ENCODE measurements at regions not wholly inside any gene's neighbourhood (a gene's known extent, or its start where the extent isn't known, plus 50 kb on each side); places are given as distances from the start of the nearest gene placed in this dataset.
A peak's percentile ranks its signal among the peaks of the same experiment; 100 is the strongest.

GRCh38 chr14:104248203-104249055 is 110.0 kb downstream of the KIF26A start:
- Histone ChIP-seq H3K4me3 (ENCODE audit: low read length in 3 of 3) (no peak overlapping the region), H3K27ac (ENCODE audit: low read depth in 2 of 2, low read length in 2 of 2) (no peak overlapping the region), H3K4me1 (ENCODE audit: control insufficient read depth in 2 of 3, insufficient read depth in 2 of 3, low read depth in 1 of 3, low read length in 3 of 3) (no peaks in the 10 kb centered on the region), H3K9me3 (ENCODE audit: control insufficient read depth in 2 of 3, insufficient read depth in 1 of 3, low read length in 3 of 3) (peaks cover 0 to 9% (median 1%) of the 10 kb centered on the region in 3 donors), H3K9ac (ENCODE audit: low read length in 3 of 3) (no peak overlapping the region), H3K36me3 (ENCODE audit: control insufficient read depth in 2 of 3, insufficient read depth in 3 of 3, low read length in 3 of 3) (no peaks in the 10 kb centered on the region), H3K27me3 (ENCODE audit: control insufficient read depth, insufficient read depth, low read length) (no peaks in the 10 kb centered on the region)
- no peak for FAIRE-seq
- TF ChIP-seq, protein P1, sequence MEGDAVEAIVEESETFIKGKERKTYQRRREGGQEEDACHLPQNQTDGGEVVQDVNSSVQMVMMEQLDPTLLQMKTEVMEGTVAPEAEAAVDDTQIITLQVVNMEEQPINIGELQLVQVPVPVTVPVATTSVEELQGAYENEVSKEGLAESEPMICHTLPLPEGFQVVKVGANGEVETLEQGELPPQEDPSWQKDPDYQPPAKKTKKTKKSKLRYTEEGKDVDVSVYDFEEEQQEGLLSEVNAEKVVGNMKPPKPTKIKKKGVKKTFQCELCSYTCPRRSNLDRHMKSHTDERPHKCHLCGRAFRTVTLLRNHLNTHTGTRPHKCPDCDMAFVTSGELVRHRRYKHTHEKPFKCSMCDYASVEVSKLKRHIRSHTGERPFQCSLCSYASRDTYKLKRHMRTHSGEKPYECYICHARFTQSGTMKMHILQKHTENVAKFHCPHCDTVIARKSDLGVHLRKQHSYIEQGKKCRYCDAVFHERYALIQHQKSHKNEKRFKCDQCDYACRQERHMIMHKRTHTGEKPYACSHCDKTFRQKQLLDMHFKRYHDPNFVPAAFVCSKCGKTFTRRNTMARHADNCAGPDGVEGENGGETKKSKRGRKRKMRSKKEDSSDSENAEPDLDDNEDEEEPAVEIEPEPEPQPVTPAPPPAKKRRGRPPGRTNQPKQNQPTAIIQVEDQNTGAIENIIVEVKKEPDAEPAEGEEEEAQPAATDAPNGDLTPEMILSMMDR (IDR thresholded peaks at IDR 0.05; ENCODE audit: borderline replicate concordance, extremely low read depth, insufficient read depth), result no peak
- intact Hi-C loops (cut with DNase I), result no loop called here
- peak in 1 of 5 donors; percentile 67 for DNase-seq

DNA sequence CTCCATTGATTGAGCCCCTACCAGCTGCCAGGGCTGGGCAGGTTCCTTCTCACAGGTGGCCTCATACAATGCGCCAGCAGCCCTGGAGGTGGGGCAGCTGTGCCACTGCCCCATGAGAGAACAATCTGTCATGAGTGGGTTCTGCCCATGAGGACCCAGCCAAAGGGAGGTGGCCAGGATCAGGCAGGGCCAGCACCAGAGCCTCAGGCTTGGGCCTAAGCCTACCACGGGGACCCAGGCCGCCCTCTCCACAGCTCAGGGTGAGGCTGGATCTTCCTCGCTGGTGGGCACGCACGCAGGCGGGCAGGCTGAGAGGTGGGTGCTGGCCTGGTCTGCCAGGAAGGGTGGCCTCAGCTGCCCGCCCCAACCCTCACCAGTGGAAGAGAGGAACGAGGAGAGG is 110.7 kb downstream of the KIF26A start:
- TF ChIP-seq, protein P1 (IDR thresholded peaks at IDR 0.05; ENCODE audit: borderline replicate concordance, extremely low read depth, insufficient read depth), result no peak
- H3K27me3 ChIP-seq (ENCODE audit: control insufficient read depth, insufficient read depth, low read length), result no peaks in the 10 kb centered on the region
- no peaks in the 10 kb centered on the region for H3K36me3 ChIP-seq (ENCODE audit: control insufficient read depth in 2 of 3, insufficient read depth in 3 of 3, low read length in 3 of 3)
- intact Hi-C loops (cut with DNase I), result no loop called here
- peak in 1 of 5 donors; percentile 43 for DNase-seq
- no peak overlapping the region for H3K9ac ChIP-seq (ENCODE audit: low read length in 3 of 3)
- peaks cover 0 to 9% (median 1%) of the 10 kb centered on the region in 3 donors for H3K9me3 ChIP-seq (ENCODE audit: control insufficient read depth in 2 of 3, insufficient read depth in 1 of 3, low read length in 3 of 3)
- H3K27ac ChIP-seq (ENCODE audit: low read depth in 2 of 2, low read length in 2 of 2), result no peak overlapping the region
- H3K4me3 ChIP-seq (ENCODE audit: low read length in 3 of 3), result no peak overlapping the region
- FAIRE-seq, result no peak
- H3K4me1 ChIP-seq (ENCODE audit: control insufficient read depth in 2 of 3, insufficient read depth in 2 of 3, low read depth in 1 of 3, low read length in 3 of 3), result no peaks in the 10 kb centered on the region

- no peak for FAIRE-seq
- peak in 1 of 5 donors; percentile 47 for DNase-seq
- Histone ChIP-seq H3K27me3 (ENCODE audit: control insufficient read depth, insufficient read depth, low read length) (peaks cover 2% of the 10 kb centered on the region), H3K9ac (ENCODE audit: low read length in 3 of 3) (no peak overlapping the region), H3K4me1 (ENCODE audit: control insufficient read depth in 2 of 3, insufficient read depth in 2 of 3, low read depth in 1 of 3, low read length in 3 of 3) (no peaks in the 10 kb centered on the region), H3K27ac (ENCODE audit: low read depth in 2 of 2, low read length in 2 of 2) (no peak overlapping the region), H3K36me3 (ENCODE audit: control insufficient read depth in 2 of 3, insufficient read depth in 3 of 3, low read length in 3 of 3) (no peaks in the 10 kb centered on the region), H3K9me3 (ENCODE audit: control insufficient read depth in 2 of 3, insufficient read depth in 1 of 3, low read length in 3 of 3) (peaks cover 0 to 9% (median 1%) of the 10 kb centered on the region in 3 donors), H3K4me3 (ENCODE audit: low read length in 3 of 3) (no peak overlapping the region)
- intact Hi-C loops (cut with DNase I), result no loop called here
- TF ChIP-seq, protein P1 (IDR thresholded peaks at IDR 0.05; ENCODE audit: borderline replicate concordance, extremely low read depth, insufficient read depth), result no peak
These were observed 111.3 kb downstream of the KIF26A start for GRCh38 chr14:104249706-104250105.
